Lower leg skin (tissue), 3 donors: ENCODE measurements at regions not wholly inside any gene's neighbourhood (a gene's known extent, or its start where the extent isn't known, plus 50 kb on each side); places are given as distances from the start of the nearest gene placed in this dataset.

Experiments used
- CTCF ChIP-seq, 3 donors: fragments of 450-650 bp; IDR thresholded peaks; one replicate each; pipeline ENCODE4 v1.5.1; 2016; ENCODE audit warnings: antibody characterized with exemption in 3 of 3, mild to moderate bottlenecking in 3 of 3, moderate library complexity in 2 of 3
- POLR2A ChIP-seq, 2 donors: fragments of 450-650 bp; IDR thresholded peaks; one replicate each; pipeline ENCODE4 v1.6.1; 2016 to 2017; ENCODE audit warnings: antibody characterized with exemption in 2 of 2, mild to moderate bottlenecking in 1 of 2, moderate library complexity in 1 of 2

GRCh38 chr18:51491678-51492372 lies 294.3 kb upstream of the MEX3C start:
- no peak for TF ChIP-seq CTCF (IDR thresholded peaks at IDR 0.05)
- no peak for TF ChIP-seq POLR2A (IDR thresholded peaks at IDR 0.05)
